Hepatocyte (in vitro differentiated cells): ENCODE measurements at regions not wholly inside any gene's neighbourhood (a gene's known extent, or its start where the extent isn't known, plus 50 kb on each side); places are given as distances from the start of the nearest gene placed in this dataset.

Experiments used
- CTCF ChIP-seq: fragments of 200-600 bp; sonication (generic); IDR thresholded peaks from 2 replicates; pipeline ENCODE4 v1.5.1; 2016; ENCODE audit warnings: antibody characterized with exemption, mild to moderate bottlenecking; ENCODE audit not compliant: poor library complexity
- EZH2phosphoT487 ChIP-seq: fragments of 200-600 bp; sonication (generic); IDR thresholded peaks from one replicate; pipeline ENCODE4 v1.6.1; 2018; ENCODE audit warnings: antibody characterized with exemption, mild to moderate bottlenecking, low read depth, moderate library complexity; ENCODE audit not compliant: unreplicated experiment, severe bottlenecking

- TF ChIP-seq EZH2phosphoT487 (no peak), CTCF (no peak)
Measured at GRCh38 chr11:26245046-26245445, 86.9 kb upstream of the ANO3 start.
